Right lobe of liver (tissue), 4 donors: ENCODE measurements at regions not wholly inside any gene's neighbourhood (a gene's known extent, or its start where the extent isn't known, plus 50 kb on each side); places are given as distances from the start of the nearest gene placed in this dataset.

Source experiments
- POLR2A ChIP-seq: fragments of 450-650 bp; IDR thresholded peaks from one replicate; pipeline ENCODE4 v1.6.1; 2017; ENCODE audit warnings: antibody characterized with exemption, mild to moderate bottlenecking
- TF ChIP-seq, protein P1 (sequence below), 4 donors: fragments of 200-600 bp in 3 of 4; fragments of 450-650 bp in 1 of 4; IDR thresholded peaks; one replicate each; pipeline versions ENCODE4 v1.5.1 to v1.8.0; 2016 to 2022; ENCODE audit warnings: antibody characterized with exemption in 4 of 4, mild to moderate bottlenecking in 2 of 4
- donor health status: DM: no; HTN: no; CAD: no.
- donor health status: DM: no; HTN: no; CAD: no.
- donor health status: DM: no; HTN: yes; CAD: no.

DNA sequence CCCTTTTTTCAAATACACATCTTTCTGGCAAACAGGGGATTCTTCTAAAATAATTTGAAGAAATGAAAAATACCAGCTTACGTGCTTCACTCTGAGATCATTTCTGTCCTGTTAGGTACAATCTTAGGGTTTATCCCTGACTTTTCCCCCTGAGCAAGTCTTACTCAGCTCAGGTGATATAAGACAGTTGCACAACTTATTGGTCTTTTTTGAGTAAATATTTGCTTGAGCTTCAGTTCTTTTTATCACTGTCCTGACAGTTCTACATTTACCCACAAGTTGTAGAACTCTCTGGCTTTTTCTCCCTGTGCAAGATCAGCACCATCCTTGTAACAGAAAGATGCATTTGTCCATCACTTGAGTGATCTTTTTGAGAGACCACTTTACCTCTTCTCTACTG, 84.9 kb downstream of the MID1IP1 start:
- TF ChIP-seq POLR2A: no peak
- TF ChIP-seq, protein P1, sequence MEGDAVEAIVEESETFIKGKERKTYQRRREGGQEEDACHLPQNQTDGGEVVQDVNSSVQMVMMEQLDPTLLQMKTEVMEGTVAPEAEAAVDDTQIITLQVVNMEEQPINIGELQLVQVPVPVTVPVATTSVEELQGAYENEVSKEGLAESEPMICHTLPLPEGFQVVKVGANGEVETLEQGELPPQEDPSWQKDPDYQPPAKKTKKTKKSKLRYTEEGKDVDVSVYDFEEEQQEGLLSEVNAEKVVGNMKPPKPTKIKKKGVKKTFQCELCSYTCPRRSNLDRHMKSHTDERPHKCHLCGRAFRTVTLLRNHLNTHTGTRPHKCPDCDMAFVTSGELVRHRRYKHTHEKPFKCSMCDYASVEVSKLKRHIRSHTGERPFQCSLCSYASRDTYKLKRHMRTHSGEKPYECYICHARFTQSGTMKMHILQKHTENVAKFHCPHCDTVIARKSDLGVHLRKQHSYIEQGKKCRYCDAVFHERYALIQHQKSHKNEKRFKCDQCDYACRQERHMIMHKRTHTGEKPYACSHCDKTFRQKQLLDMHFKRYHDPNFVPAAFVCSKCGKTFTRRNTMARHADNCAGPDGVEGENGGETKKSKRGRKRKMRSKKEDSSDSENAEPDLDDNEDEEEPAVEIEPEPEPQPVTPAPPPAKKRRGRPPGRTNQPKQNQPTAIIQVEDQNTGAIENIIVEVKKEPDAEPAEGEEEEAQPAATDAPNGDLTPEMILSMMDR (IDR thresholded peaks at IDR 0.05): no peak
